ENCODE measurements at regions not wholly inside any gene's neighbourhood (a gene's known extent, or its start where the extent isn't known, plus 50 kb on each side); places are given as distances from the start of the nearest gene placed in this dataset.

GRCh38 chr2:76579911-76580310 is 869.2 kb upstream of the GCFC2 start:
- DNase-seq (ENCODE audit: low read depth, low spot score) = no peak

GRCh38 chr2:76572981-76573380 is 862.3 kb upstream of the GCFC2 start:
- no peak for DNase-seq (ENCODE audit: low read depth, low spot score)

GRCh38 chr2:76569819-76570218 is 859.1 kb upstream of the GCFC2 start:
- no peak for DNase-seq (ENCODE audit: low read depth, low spot score)

- DNase-seq (ENCODE audit: low read depth, low spot score) = no peak
These were observed 856.8 kb upstream of the GCFC2 start for GRCh38 chr2:76567478-76567877.

- DNase-seq (ENCODE audit: low read depth, low spot score) = no peak
These were observed 854.0 kb upstream of the GCFC2 start for GRCh38 chr2:76564734-76565133.

- DNase-seq (ENCODE audit: low read depth, low spot score) = no peak
These were observed 853.0 kb upstream of the GCFC2 start for GRCh38 chr2:76563730-76564129.

- DNase-seq (ENCODE audit: low read depth, low spot score) = no peak
These were observed 847.4 kb upstream of the GCFC2 start for GRCh38 chr2:76558157-76558556.

GRCh38 chr2:76556018-76556417 is 845.3 kb upstream of the GCFC2 start:
- DNase-seq (ENCODE audit: low read depth, low spot score) = no peak

GRCh38 chr2:76546207-76546606 is 835.5 kb upstream of the GCFC2 start:
- DNase-seq (ENCODE audit: low read depth, low spot score) = no peak

- no peak for DNase-seq (ENCODE audit: low read depth, low spot score)
These were observed 834.2 kb upstream of the GCFC2 start for GRCh38 chr2:76544901-76545300.

- no peak for DNase-seq (ENCODE audit: low read depth, low spot score)
These were observed 806.8 kb upstream of the GCFC2 start for GRCh38 chr2:76517574-76517909.

GRCh38 chr2:76516861-76517573 is 806.3 kb upstream of the GCFC2 start:
- no peak for DNase-seq (ENCODE audit: low read depth, low spot score)

- no peak for DNase-seq (ENCODE audit: low read depth, low spot score)
These were observed 801.6 kb upstream of the GCFC2 start for GRCh38 chr2:76512201-76512820.

GRCh38 chr2:76506538-76506937 is 795.8 kb upstream of the GCFC2 start:
- no peak for DNase-seq (ENCODE audit: low read depth, low spot score)

GRCh38 chr2:76501641-76502040 is 790.9 kb upstream of the GCFC2 start:
- no peak for DNase-seq (ENCODE audit: low read depth, low spot score)

GRCh38 chr2:76498360-76498759 is 787.6 kb upstream of the GCFC2 start:
- DNase-seq (ENCODE audit: low read depth, low spot score) = no peak

GRCh38 chr2:76491503-76491902 is 780.8 kb upstream of the GCFC2 start:
- no peak for DNase-seq (ENCODE audit: low read depth, low spot score)

- DNase-seq (ENCODE audit: low read depth, low spot score) = no peak
These were observed 767.7 kb upstream of the GCFC2 start for GRCh38 chr2:76478266-76479035.

GRCh38 chr2:76472946-76473345 is 762.2 kb upstream of the GCFC2 start:
- DNase-seq (ENCODE audit: low read depth, low spot score) = no peak

GRCh38 chr2:76469066-76469465 is 758.4 kb upstream of the GCFC2 start:
- no peak for DNase-seq (ENCODE audit: low read depth, low spot score)

- no peak for DNase-seq (ENCODE audit: low read depth, low spot score)
These were observed 756.6 kb upstream of the GCFC2 start for GRCh38 chr2:76467326-76467725.

- DNase-seq (ENCODE audit: low read depth, low spot score) = no peak
These were observed 753.6 kb upstream of the GCFC2 start for GRCh38 chr2:76464310-76464709.

- no peak for DNase-seq (ENCODE audit: low read depth, low spot score)
These were observed 750.7 kb upstream of the GCFC2 start for GRCh38 chr2:76461431-76461830.
